T-cell (primary cell): ENCODE measurements at regions not wholly inside any gene's neighbourhood (a gene's known extent, or its start where the extent isn't known, plus 50 kb on each side); places are given as distances from the start of the nearest gene placed in this dataset.
"Not testable (repeated sequence)": the region's sequence is repeated elsewhere in the genome, so short reads cannot be mapped to it uniquely, and the experiment has no call there.

Source experiments
- ATAC-seq, 4 experiments: fragments of 200-7000 bp in 3 of 4; fragments of 150-1000 bp in 1 of 4; cut with Tn5 transposase; replicated peaks in 1 of 4; 1 replicate in 3 of 4; 2 replicates in 1 of 4; pipeline ENCODE4 v1.10.0; 2021; ENCODE audit warnings: moderate library complexity in 3 of 4, mild to moderate bottlenecking in 2 of 4, moderate number of reproducible peaks in 1 of 4
- CTCF ChIA-PET, 2 donors: fragments of 300-600 bp; sonication (Branson Sonifier 250); formaldehyde crosslinking; loops; one replicate each; lab custom pipeline; 2022; ENCODE audit warnings: antibody characterized with exemption in 2 of 2; lab: Charles Lee
- POLR2A ChIA-PET, 2 donors: fragments of 300-600 bp; sonication (Branson Sonifier 250); formaldehyde crosslinking; loops; one replicate each; lab custom pipeline; 2022; ENCODE audit warnings: antibody characterized with exemption in 2 of 2; lab: Charles Lee
- DNase-seq, 35 experiments: peaks; one replicate each; pipeline versions ENCODE4 v3.0.0 to v3.0.0-alpha.2; 2013 to 2023
- H3K27ac ChIP-seq: one replicate; pipeline ENCODE4 v1.5.1; 2013; ENCODE audit warnings: low read length
- H3K27me3 ChIP-seq, 2 experiments: replicated peaks in 1 of 2; 1 replicate in 1 of 2; 2 replicates in 1 of 2; pipeline versions ENCODE4 v1.6.1 to v1.7.0; 2013; ENCODE audit warnings: low read length in 1 of 2, mixed read lengths in 1 of 2; ENCODE audit not compliant: control insufficient read depth in 2 of 2, insufficient read depth in 2 of 2; ENCODE audit errors: extremely low read depth in 1 of 2
- H3K36me3 ChIP-seq, 2 donors: 1 replicate in 1 of 2; 2 replicates in 1 of 2; pipeline versions ENCODE4 v1.6.1 to v1.7.0; 2013; ENCODE audit warnings: low read length in 1 of 2; ENCODE audit not compliant: control insufficient read depth in 2 of 2, insufficient read depth in 1 of 2; ENCODE audit errors: extremely low read depth in 1 of 2
- H3K4me1 ChIP-seq, 2 experiments: 1 replicate in 1 of 2; 2 replicates in 1 of 2; pipeline versions ENCODE4 v1.6.1 to v1.7.0; 2013; ENCODE audit warnings: low read length in 2 of 2, mixed read lengths in 1 of 2; ENCODE audit not compliant: insufficient read depth in 2 of 2, control insufficient read depth in 1 of 2; ENCODE audit errors: extremely low read depth in 1 of 2
- H3K4me3 ChIP-seq, 2 donors: 1 replicate in 1 of 2; 2 replicates in 1 of 2; pipeline versions ENCODE4 v1.5.1 to v1.7.0; 2013; ENCODE audit warnings: mild to moderate bottlenecking in 2 of 2, low read length in 1 of 2, moderate library complexity in 1 of 2; ENCODE audit not compliant: control insufficient read depth in 1 of 2; ENCODE audit errors: extremely low read depth in 1 of 2
- H3K9me3 ChIP-seq: 2 replicates; pipeline ENCODE4 v1.7.0; 2013
- H3K27ac Mint-ChIP-seq, 2 donors: one replicate each; pipeline ENCODE4 v1.8.0; 2020 to 2021; ENCODE audit warnings: mild to moderate bottlenecking in 2 of 2, mixed read lengths in 2 of 2
- H3K27me3 Mint-ChIP-seq, 2 donors: one replicate each; pipeline ENCODE4 v1.8.0; 2021 to 2022; ENCODE audit warnings: mixed read lengths in 2 of 2
- H3K36me3 Mint-ChIP-seq: one replicate; pipeline ENCODE4 v1.8.0; 2021; ENCODE audit warnings: mixed read lengths
- H3K4me1 Mint-ChIP-seq, 3 donors: one replicate each; pipeline ENCODE4 v1.8.0; 2020 to 2022; ENCODE audit warnings: mixed read lengths in 3 of 3, mild to moderate bottlenecking in 1 of 3
- H3K4me3 Mint-ChIP-seq, 3 donors: one replicate each; pipeline ENCODE4 v1.8.0; 2020 to 2022; ENCODE audit warnings: mild to moderate bottlenecking in 3 of 3, mixed read lengths in 3 of 3, moderate library complexity in 3 of 3
- H3K9me3 Mint-ChIP-seq, 3 donors: one replicate each; pipeline ENCODE4 v1.8.0; 2020 to 2022; ENCODE audit warnings: mixed read lengths in 3 of 3
- WGBS: methylation state at CpG from one replicate; pipeline ENCODE4 v1.1.5; 2013; ENCODE audit warnings: missing lambda C conversion rate; ENCODE audit not compliant: insufficient coverage; 5-methylcytosine and 5-hydroxymethylcytosine counted together

- Histone ChIP-seq H3K27me3 (no peaks in the 10 kb centered on the region), H3K36me3 (no peaks in the 10 kb centered on the region), H3K4me3 (no peak overlapping the region), H3K4me1 (no peaks in the 10 kb centered on the region), H3K9me3 (no peaks in the 10 kb centered on the region), H3K27ac (no peak overlapping the region)
- Mint-ChIP-seq H3K36me3 (no peaks in the 10 kb centered on the region), H3K4me1 (no peaks in the 10 kb centered on the region), H3K4me3 (no peak overlapping the region), H3K27ac (no peak overlapping the region), H3K27me3 (no peaks in the 10 kb centered on the region), H3K9me3 (peaks cover 0 to 4% (median 3%) of the 10 kb centered on the region in 3 donors)
- POLR2A ChIA-PET: no interaction called here
- no peak for DNase-seq
- WGBS: no CpG with 5 or more reads among the region's 2 CpGs
- CTCF ChIA-PET: interaction anchor here in 1 of 2 donors (0.5 kb wide), 1 partner anchor 13 kb away, joined by 5 read pairs; no protein-coding TSS in a partner anchor
- no peak for ATAC-seq
Measured at GRCh38 chrX:128685387-128685786, 633.2 kb upstream of the ACTRT1 start.

GRCh38 chrX:128676651-128677050, 624.4 kb upstream of the ACTRT1 start:
- no peaks in the 10 kb centered on the region for H3K4me1 Mint-ChIP-seq
- ATAC-seq: no peak
- ChIA-PET CTCF (no interaction called here), POLR2A (no interaction called here)
- Histone ChIP-seq H3K27me3 (no peaks in the 10 kb centered on the region), H3K4me1 (no peaks in the 10 kb centered on the region), H3K36me3 (no peaks in the 10 kb centered on the region), H3K27ac (no peak overlapping the region), H3K4me3 (no peak overlapping the region), H3K9me3 (no peaks in the 10 kb centered on the region)
- no peaks in the 10 kb centered on the region for H3K9me3 Mint-ChIP-seq
- DNase-seq: no peak
- H3K27me3 Mint-ChIP-seq: peaks cover 0 to 5% of the 10 kb centered on the region in 2 donors
- no CpG with 5 or more reads among the region's 4 CpGs for WGBS
- no peaks in the 10 kb centered on the region for H3K36me3 Mint-ChIP-seq
- H3K4me3 Mint-ChIP-seq: no peak overlapping the region
- no peak overlapping the region for H3K27ac Mint-ChIP-seq

GRCh38 chrX:128674326-128675086, 622.3 kb upstream of the ACTRT1 start:
- not testable (repeated sequence) for H3K4me1 Mint-ChIP-seq, H3K9me3 Mint-ChIP-seq
- 60% methylated on average over 1 of the region's 9 CpGs for WGBS

GRCh38 chrX:128664211-128664610, 612.0 kb upstream of the ACTRT1 start:
- Mint-ChIP-seq H3K27me3 (peaks cover 0 to 3% of the 10 kb centered on the region in 2 donors), H3K4me3 (no peak overlapping the region), H3K4me1 (no peaks in the 10 kb centered on the region), H3K9me3 (peaks cover 0 to 11% (median 4%) of the 10 kb centered on the region in 3 donors), H3K27ac (no peak overlapping the region), H3K36me3 (no peaks in the 10 kb centered on the region)
- Histone ChIP-seq H3K4me3 (no peak overlapping the region), H3K9me3 (peaks cover 4% of the 10 kb centered on the region), H3K27me3 (no peaks in the 10 kb centered on the region), H3K36me3 (no peaks in the 10 kb centered on the region), H3K4me1 (no peaks in the 10 kb centered on the region), H3K27ac (no peak overlapping the region)
- ChIA-PET POLR2A (no interaction called here), CTCF (no interaction called here)
- DNase-seq (no peak), ATAC-seq (no peak)
- no CpG with 5 or more reads among the region's 1 CpG for WGBS

More at GRCh38 chrX:128674326-128675086, 622.3 kb upstream of the ACTRT1 start:
- POLR2A ChIA-PET, H3K27ac Mint-ChIP-seq, DNase-seq, H3K27me3 Mint-ChIP-seq, H3K4me3 Mint-ChIP-seq, H3K36me3 ChIP-seq, H3K9me3 ChIP-seq, H3K4me1 ChIP-seq, H3K27me3 ChIP-seq, H3K27ac ChIP-seq, CTCF ChIA-PET, ATAC-seq, H3K36me3 Mint-ChIP-seq, H3K4me3 ChIP-seq: not testable (repeated sequence)

- Mint-ChIP-seq H3K4me3 (no peak overlapping the region), H3K27me3 (no peaks in the 10 kb centered on the region), H3K4me1 (no peaks in the 10 kb centered on the region), H3K36me3 (no peaks in the 10 kb centered on the region), H3K27ac (no peak overlapping the region), H3K9me3 (peaks cover 4 to 9% (median 5%) of the 10 kb centered on the region in 3 donors)
- Histone ChIP-seq H3K27ac (no peak overlapping the region), H3K27me3 (no peaks in the 10 kb centered on the region), H3K4me3 (no peak overlapping the region), H3K9me3 (no peaks in the 10 kb centered on the region), H3K36me3 (no peaks in the 10 kb centered on the region), H3K4me1 (no peaks in the 10 kb centered on the region)
- ATAC-seq (no peak), DNase-seq (no peak)
- ChIA-PET POLR2A (no interaction called here), CTCF (interaction anchor here in 1 of 2 donors (0.8 kb wide), 1 partner anchor 255 kb away, joined by 3 read pairs; no protein-coding TSS in a partner anchor)
- WGBS: no CpG with 5 or more reads among the region's 6 CpGs
Measured at GRCh38 chrX:128653524-128654060, 601.4 kb upstream of the ACTRT1 start.

GRCh38 chrX:128650326-128650725, 598.1 kb upstream of the ACTRT1 start:
- H3K27ac ChIP-seq: no peak overlapping the region
- H3K27me3 ChIP-seq: no peaks in the 10 kb centered on the region
- ATAC-seq (no peak), DNase-seq (no peak)
- H3K9me3 ChIP-seq: no peaks in the 10 kb centered on the region
- Mint-ChIP-seq H3K36me3 (no peaks in the 10 kb centered on the region), H3K9me3 (peaks cover 0 to 4% (median 0%) of the 10 kb centered on the region in 3 donors), H3K4me3 (no peak overlapping the region), H3K4me1 (no peaks in the 10 kb centered on the region), H3K27ac (no peak overlapping the region), H3K27me3 (no peaks in the 10 kb centered on the region)
- no CpG with 5 or more reads among the region's 1 CpG for WGBS
- no peaks in the 10 kb centered on the region for H3K36me3 ChIP-seq
- no peaks in the 10 kb centered on the region for H3K4me1 ChIP-seq
- POLR2A ChIA-PET: no interaction called here
- CTCF ChIA-PET: no interaction called here
- H3K4me3 ChIP-seq: no peak overlapping the region
